ENCODE measurements at regions not wholly inside any gene's neighbourhood (a gene's known extent, or its start where the extent isn't known, plus 50 kb on each side); places are given as distances from the start of the nearest gene placed in this dataset.

GRCh38 chr9:85408494-85408893 lies 333.3 kb downstream of the AGTPBP1 start:
- Histone ChIP-seq H3K4ac (ENCODE audit: low read length) (no peak overlapping the region), H3K4me1 (ENCODE audit: control insufficient read depth in 2 of 2, insufficient read depth in 1 of 2, low read depth in 1 of 2, low read length in 2 of 2) (no peaks in the 10 kb centered on the region), H3K27ac (replicated peaks; ENCODE audit: low read length) (no peak overlapping the region), H3K4me3 (ENCODE audit: low read length in 2 of 2) (no peak overlapping the region), H2AFZ (ENCODE audit: low read length) (no peak overlapping the region), H3K27me3 (ENCODE audit: control insufficient read depth in 3 of 3, insufficient read depth in 3 of 3, low read depth in 1 of 3, low read length in 3 of 3) (no peaks in the 10 kb centered on the region), H3K9me3 (replicated peaks in 1 of 2; ENCODE audit: control insufficient read depth in 2 of 2, insufficient read depth in 1 of 2, low read depth in 1 of 2, low read length in 2 of 2) (no peaks in the 10 kb centered on the region), H2AK5ac (ENCODE audit: low read depth, low read length) (no peak overlapping the region), H2BK5ac (ENCODE audit: low read length) (no peak overlapping the region), H3K23ac (ENCODE audit: low read depth, low read length, poor library complexity) (no peak overlapping the region), H4K8ac (ENCODE audit: low read depth, low read length) (no peak overlapping the region), H3K18ac (ENCODE audit: low read length) (no peak overlapping the region), H3K79me1 (ENCODE audit: low read depth, low read length) (no peaks in the 10 kb centered on the region), H2BK12ac (ENCODE audit: low read length) (no peak overlapping the region), H3K14ac (ENCODE audit: low read length) (no peak overlapping the region), H3K9ac (ENCODE audit: low read depth, low read length, poor library complexity) (no peak overlapping the region), H2BK120ac (ENCODE audit: low read depth, low read length) (no peak overlapping the region), H3K36me3 (replicated peaks in 1 of 2; ENCODE audit: control insufficient read depth in 2 of 2, insufficient read depth in 2 of 2, low read length in 2 of 2) (no peaks in the 10 kb centered on the region), H4K91ac (ENCODE audit: low read depth, low read length, poor library complexity) (no peak overlapping the region), H3K4me2 (ENCODE audit: insufficient read depth, low read length, poor library complexity, severe bottlenecking) (no peak overlapping the region), H2BK15ac (ENCODE audit: low read length) (no peak overlapping the region)
- DNase-seq (ENCODE audit: low spot score): no peak
- no CpG with 5 or more reads among the region's 5 CpGs for WGBS, 2 donors (ENCODE audit: extremely low coverage in 2 of 2, insufficient read length in 2 of 2, insufficient replicate concordance in 1 of 2)

- Histone ChIP-seq H3K9me3 (replicated peaks in 1 of 2; ENCODE audit: control insufficient read depth in 2 of 2, insufficient read depth in 1 of 2, low read depth in 1 of 2, low read length in 2 of 2) (no peaks in the 10 kb centered on the region), H3K79me1 (ENCODE audit: low read depth, low read length) (no peaks in the 10 kb centered on the region), H2BK12ac (ENCODE audit: low read length) (no peak overlapping the region), H2AFZ (ENCODE audit: low read length) (no peak overlapping the region), H3K4me3 (ENCODE audit: low read length in 2 of 2) (no peak overlapping the region), H3K18ac (ENCODE audit: low read length) (no peak overlapping the region), H2BK120ac (ENCODE audit: low read depth, low read length) (no peak overlapping the region), H4K91ac (ENCODE audit: low read depth, low read length, poor library complexity) (no peak overlapping the region), H3K9ac (ENCODE audit: low read depth, low read length, poor library complexity) (no peak overlapping the region), H3K4ac (ENCODE audit: low read length) (no peak overlapping the region), H2AK5ac (ENCODE audit: low read depth, low read length) (no peak overlapping the region), H3K27me3 (ENCODE audit: control insufficient read depth in 3 of 3, insufficient read depth in 3 of 3, low read depth in 1 of 3, low read length in 3 of 3) (no peaks in the 10 kb centered on the region), H3K14ac (ENCODE audit: low read length) (no peak overlapping the region), H3K4me1 (ENCODE audit: control insufficient read depth in 2 of 2, insufficient read depth in 1 of 2, low read depth in 1 of 2, low read length in 2 of 2) (no peaks in the 10 kb centered on the region), H3K36me3 (replicated peaks in 1 of 2; ENCODE audit: control insufficient read depth in 2 of 2, insufficient read depth in 2 of 2, low read length in 2 of 2) (no peaks in the 10 kb centered on the region), H3K23ac (ENCODE audit: low read depth, low read length, poor library complexity) (no peak overlapping the region), H3K4me2 (ENCODE audit: insufficient read depth, low read length, poor library complexity, severe bottlenecking) (no peak overlapping the region), H2BK5ac (ENCODE audit: low read length) (no peak overlapping the region), H3K27ac (replicated peaks; ENCODE audit: low read length) (no peak overlapping the region), H4K8ac (ENCODE audit: low read depth, low read length) (no peak overlapping the region), H2BK15ac (ENCODE audit: low read length) (no peak overlapping the region)
- DNase-seq (ENCODE audit: low spot score): no peak
- WGBS, 2 donors (ENCODE audit: extremely low coverage in 2 of 2, insufficient read length in 2 of 2, insufficient replicate concordance in 1 of 2): 100% methylated on average over 2 of the region's 6 CpGs; no CpG with 5 or more reads in 1 of the 2 donors
Measured at GRCh38 chr9:85405566-85405950, 336.2 kb downstream of the AGTPBP1 start.

GRCh38 chr9:85404911-85405565 lies 336.7 kb downstream of the AGTPBP1 start:
- Histone ChIP-seq H3K4me3 (ENCODE audit: low read length in 2 of 2) (no peak overlapping the region), H3K9me3 (replicated peaks in 1 of 2; ENCODE audit: control insufficient read depth in 2 of 2, insufficient read depth in 1 of 2, low read depth in 1 of 2, low read length in 2 of 2) (no peaks in the 10 kb centered on the region), H2BK120ac (ENCODE audit: low read depth, low read length) (no peak overlapping the region), H3K36me3 (replicated peaks in 1 of 2; ENCODE audit: control insufficient read depth in 2 of 2, insufficient read depth in 2 of 2, low read length in 2 of 2) (no peaks in the 10 kb centered on the region), H2BK5ac (ENCODE audit: low read length) (no peak overlapping the region), H3K4ac (ENCODE audit: low read length) (no peak overlapping the region), H3K4me1 (ENCODE audit: control insufficient read depth in 2 of 2, insufficient read depth in 1 of 2, low read depth in 1 of 2, low read length in 2 of 2) (no peaks in the 10 kb centered on the region), H3K79me1 (ENCODE audit: low read depth, low read length) (no peaks in the 10 kb centered on the region), H3K27me3 (ENCODE audit: control insufficient read depth in 3 of 3, insufficient read depth in 3 of 3, low read depth in 1 of 3, low read length in 3 of 3) (no peaks in the 10 kb centered on the region), H4K91ac (ENCODE audit: low read depth, low read length, poor library complexity) (no peak overlapping the region), H3K27ac (replicated peaks; ENCODE audit: low read length) (no peak overlapping the region), H2AK5ac (ENCODE audit: low read depth, low read length) (no peak overlapping the region), H3K14ac (ENCODE audit: low read length) (no peak overlapping the region), H3K9ac (ENCODE audit: low read depth, low read length, poor library complexity) (no peak overlapping the region), H2AFZ (ENCODE audit: low read length) (no peak overlapping the region), H3K23ac (ENCODE audit: low read depth, low read length, poor library complexity) (no peak overlapping the region), H3K18ac (ENCODE audit: low read length) (no peak overlapping the region), H3K4me2 (ENCODE audit: insufficient read depth, low read length, poor library complexity, severe bottlenecking) (no peak overlapping the region), H4K8ac (ENCODE audit: low read depth, low read length) (no peak overlapping the region), H2BK15ac (ENCODE audit: low read length) (no peak overlapping the region), H2BK12ac (ENCODE audit: low read length) (no peak overlapping the region)
- WGBS, 2 donors (ENCODE audit: extremely low coverage in 2 of 2, insufficient read length in 2 of 2, insufficient replicate concordance in 1 of 2): no CpG with 5 or more reads among the region's 3 CpGs
- no peak for DNase-seq (ENCODE audit: low spot score)

DNA sequence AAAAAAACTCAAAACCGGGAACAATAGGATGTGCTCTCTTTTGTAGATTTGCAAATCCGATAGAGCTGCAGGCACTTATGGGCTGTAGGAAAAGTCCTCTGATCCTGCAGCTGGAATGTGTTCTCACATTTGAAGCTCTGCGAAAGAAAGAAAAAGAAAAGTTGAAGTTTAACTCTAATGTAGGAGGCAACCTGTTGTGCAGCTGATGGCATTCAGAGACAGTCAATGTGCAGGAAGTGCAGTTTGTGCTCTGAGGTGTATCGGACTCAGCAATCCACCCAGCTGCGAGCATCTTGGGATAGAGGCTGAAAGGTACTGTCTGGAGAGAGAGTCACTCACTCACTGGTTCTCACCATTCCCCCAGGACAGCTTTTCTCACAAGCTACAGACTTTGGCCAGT lies 339.2 kb downstream of the AGTPBP1 start:
- Histone ChIP-seq H2BK15ac (ENCODE audit: low read length) (no peak overlapping the region), H4K8ac (ENCODE audit: low read depth, low read length) (no peak overlapping the region), H3K9ac (ENCODE audit: low read depth, low read length, poor library complexity) (no peak overlapping the region), H3K4me3 (ENCODE audit: low read length in 2 of 2) (no peak overlapping the region), H2BK120ac (ENCODE audit: low read depth, low read length) (no peak overlapping the region), H2BK5ac (ENCODE audit: low read length) (no peak overlapping the region), H3K18ac (ENCODE audit: low read length) (no peak overlapping the region), H3K23ac (ENCODE audit: low read depth, low read length, poor library complexity) (no peak overlapping the region), H3K79me1 (ENCODE audit: low read depth, low read length) (no peaks in the 10 kb centered on the region), H3K14ac (ENCODE audit: low read length) (no peak overlapping the region), H2BK12ac (ENCODE audit: low read length) (no peak overlapping the region), H3K27ac (replicated peaks; ENCODE audit: low read length) (no peak overlapping the region), H3K9me3 (replicated peaks in 1 of 2; ENCODE audit: control insufficient read depth in 2 of 2, insufficient read depth in 1 of 2, low read depth in 1 of 2, low read length in 2 of 2) (no peaks in the 10 kb centered on the region), H3K4me2 (ENCODE audit: insufficient read depth, low read length, poor library complexity, severe bottlenecking) (no peak overlapping the region), H3K27me3 (ENCODE audit: control insufficient read depth in 3 of 3, insufficient read depth in 3 of 3, low read depth in 1 of 3, low read length in 3 of 3) (no peaks in the 10 kb centered on the region), H2AFZ (ENCODE audit: low read length) (no peak overlapping the region), H3K36me3 (replicated peaks in 1 of 2; ENCODE audit: control insufficient read depth in 2 of 2, insufficient read depth in 2 of 2, low read length in 2 of 2) (no peaks in the 10 kb centered on the region), H3K4ac (ENCODE audit: low read length) (no peak overlapping the region), H4K91ac (ENCODE audit: low read depth, low read length, poor library complexity) (no peak overlapping the region), H2AK5ac (ENCODE audit: low read depth, low read length) (no peak overlapping the region), H3K4me1 (ENCODE audit: control insufficient read depth in 2 of 2, insufficient read depth in 1 of 2, low read depth in 1 of 2, low read length in 2 of 2) (no peaks in the 10 kb centered on the region)
- WGBS, 2 donors (ENCODE audit: extremely low coverage in 2 of 2, insufficient read length in 2 of 2, insufficient replicate concordance in 1 of 2): no CpG with 5 or more reads among the region's 5 CpGs
- DNase-seq (ENCODE audit: low spot score): no peak

All from neuronal stem cell (in vitro differentiated cells).